ENCODE measurements at regions not wholly inside any gene's neighbourhood (a gene's known extent, or its start where the extent isn't known, plus 50 kb on each side); places are given as distances from the start of the nearest gene placed in this dataset.

- CTCF ChIA-PET: no interaction called here
- TF ChIP-seq CTCF (IDR thresholded peaks at IDR 0.05; ENCODE audit: insufficient read depth, low read length, missing control alignments): no peak
- no peak overlapping the region for H3K4me3 ChIP-seq (ENCODE audit: low read depth, low read length)
- POLR2A ChIA-PET: no interaction called here
- DNase-seq (ENCODE audit: low read depth, low spot score): no peak
Measured at GRCh38 chr17:63032142-63032541, 66.1 kb downstream of the TANC2 start.

GRCh38 chr17:63033142-63033541 lies 67.1 kb downstream of the TANC2 start:
- CTCF ChIA-PET: interaction anchor here (1.2 kb wide), 1 partner anchor 38 kb away, joined by 4 read pairs; no protein-coding TSS in a partner anchor
- DNase-seq (ENCODE audit: low read depth, low spot score): no peak
- POLR2A ChIA-PET: interaction anchor here (0.7 kb wide), 1 partner anchor 340 kb away, joined by 4 read pairs; no protein-coding TSS in a partner anchor

GRCh38 chr17:63035271-63035670 lies 69.2 kb downstream of the TANC2 start:
- POLR2A ChIA-PET: no interaction called here
- CTCF ChIA-PET: no interaction called here
- peak; percentile 33 for DNase-seq (ENCODE audit: low read depth, low spot score)
- H3K4me3 ChIP-seq (ENCODE audit: low read depth, low read length): no peak overlapping the region
- TF ChIP-seq CTCF (IDR thresholded peaks at IDR 0.05; ENCODE audit: insufficient read depth, low read length, missing control alignments): no peak

More at GRCh38 chr17:63033142-63033541, 67.1 kb downstream of the TANC2 start:
- H3K4me3 ChIP-seq (ENCODE audit: low read depth, low read length): no peak overlapping the region
- no peak for TF ChIP-seq CTCF (IDR thresholded peaks at IDR 0.05; ENCODE audit: insufficient read depth, low read length, missing control alignments)

- no peak for TF ChIP-seq CTCF (IDR thresholded peaks at IDR 0.05; ENCODE audit: insufficient read depth, low read length, missing control alignments)
- CTCF ChIA-PET: no interaction called here
- POLR2A ChIA-PET: no interaction called here
- DNase-seq (ENCODE audit: low read depth, low spot score): no peak
- no peak overlapping the region for H3K4me3 ChIP-seq (ENCODE audit: low read depth, low read length)
Measured at GRCh38 chr17:63035695-63036094, 69.7 kb downstream of the TANC2 start.

- no peak overlapping the region for H3K4me3 ChIP-seq (ENCODE audit: low read depth, low read length)
- CTCF ChIA-PET: interaction anchor here (0.7 kb wide), 1 partner anchor 43 kb away, joined by 3 read pairs; no protein-coding TSS in a partner anchor
- no peak for TF ChIP-seq CTCF (IDR thresholded peaks at IDR 0.05; ENCODE audit: insufficient read depth, low read length, missing control alignments)
- DNase-seq (ENCODE audit: low read depth, low spot score): no peak
- POLR2A ChIA-PET: no interaction called here
Measured at GRCh38 chr17:63039342-63039741, 73.3 kb downstream of the TANC2 start.

- POLR2A ChIA-PET: no interaction called here
- no peak for TF ChIP-seq CTCF (IDR thresholded peaks at IDR 0.05; ENCODE audit: insufficient read depth, low read length, missing control alignments)
- H3K4me3 ChIP-seq (ENCODE audit: low read depth, low read length): no peak overlapping the region
- peak; percentile 17 for DNase-seq (ENCODE audit: low read depth, low spot score)
- CTCF ChIA-PET: interaction anchor here (0.7 to 2.0 kb wide), 2 partner anchors 10 to 366 kb away, joined by 4 to 9 read pairs; no protein-coding TSS in a partner anchor
Measured at GRCh38 chr17:63039899-63040602, 74.0 kb downstream of the TANC2 start.

All from AG04449 (cell line).